ENCODE measurements at regions not wholly inside any gene's neighbourhood (a gene's known extent, or its start where the extent isn't known, plus 50 kb on each side); places are given as distances from the start of the nearest gene placed in this dataset.

DNA sequence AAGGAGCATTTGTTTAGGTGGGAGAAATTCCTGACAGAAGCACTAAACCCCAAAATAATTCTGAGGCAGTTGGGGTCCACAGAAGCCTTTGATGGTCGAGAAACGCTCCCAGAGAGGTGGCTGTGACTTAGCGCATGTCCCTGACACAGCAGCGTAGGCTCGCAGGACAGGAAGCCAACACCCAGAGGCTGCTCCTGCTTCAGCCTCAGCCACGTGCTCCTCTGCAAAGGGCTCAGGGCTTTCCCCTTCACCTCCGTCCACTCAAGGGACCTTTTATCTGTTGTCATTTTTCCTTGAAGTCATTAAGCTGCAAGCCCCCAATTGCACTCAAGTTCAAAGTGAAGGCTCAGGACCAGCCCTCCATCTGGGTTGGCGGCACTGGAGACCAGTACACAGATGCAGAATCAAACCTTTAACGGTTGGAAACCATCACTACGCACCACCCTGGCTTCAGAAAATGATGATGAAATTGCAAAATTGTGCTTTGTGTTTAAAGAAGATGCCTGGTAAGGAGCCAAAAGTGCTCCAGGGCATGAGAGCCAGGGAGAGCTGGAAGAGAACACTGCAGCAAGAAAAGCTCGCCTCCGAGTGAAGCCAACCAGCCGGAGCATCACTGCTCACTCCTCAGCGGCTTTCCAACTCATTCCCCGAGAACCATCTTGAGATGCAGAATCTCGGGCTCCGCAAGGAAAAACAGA is 219.6 kb downstream of the RAP2A start:
- no peak overlapping the region for H3K27ac ChIP-seq (ENCODE audit: low read depth in 2 of 2, low read length in 1 of 2)
- ChIA-PET CTCF (no interaction called here), POLR2A (no interaction called here)
- H3K4me3 ChIP-seq (ENCODE audit: low read depth in 2 of 2, low read length in 1 of 2): no peak overlapping the region
- no peaks in the 10 kb centered on the region for H3K27me3 ChIP-seq (ENCODE audit: insufficient read depth)
- no peaks in the 10 kb centered on the region; a peak in 2 of 4 replicates for H3K4me1 ChIP-seq (ENCODE audit: control insufficient read depth in 1 of 2, insufficient read depth in 2 of 2, low read depth in 1 of 2, low read length in 1 of 2)
- DNase-seq: no peak
- no peak overlapping the region for H3K4me2 ChIP-seq
- TF ChIP-seq NFIC (IDR thresholded peaks at IDR 0.05; ENCODE audit: borderline replicate concordance) (no peak), ELF1 (IDR thresholded peaks at IDR 0.05) (no peak), SIN3A (IDR thresholded peaks at IDR 0.05; ENCODE audit: borderline replicate concordance, low read depth, low read length) (no peak), FOXM1 (IDR thresholded peaks at IDR 0.05; ENCODE audit: low read depth) (no peak), TAF1 (IDR thresholded peaks at IDR 0.05; ENCODE audit: borderline replicate concordance, low read depth, low read length) (no peak), IRF3 (IDR thresholded peaks at IDR 0.05; ENCODE audit: low read depth, low read length) (no peak), FOSL2 (IDR thresholded peaks at IDR 0.05; ENCODE audit: borderline replicate concordance, low read depth) (no peak), GATA2 (CRISPR knock-in tag; IDR thresholded peaks at IDR 0.05) (no peak), TCF12 (IDR thresholded peaks at IDR 0.05) (no peak), EP300 (IDR thresholded peaks at IDR 0.05; ENCODE audit: borderline replicate concordance in 1 of 2, low read depth in 1 of 2, low read length in 1 of 2) (no peak), RXRA (IDR thresholded peaks at IDR 0.05; ENCODE audit: borderline replicate concordance, low read depth) (no peak)
- TF ChIP-seq, protein P1, sequence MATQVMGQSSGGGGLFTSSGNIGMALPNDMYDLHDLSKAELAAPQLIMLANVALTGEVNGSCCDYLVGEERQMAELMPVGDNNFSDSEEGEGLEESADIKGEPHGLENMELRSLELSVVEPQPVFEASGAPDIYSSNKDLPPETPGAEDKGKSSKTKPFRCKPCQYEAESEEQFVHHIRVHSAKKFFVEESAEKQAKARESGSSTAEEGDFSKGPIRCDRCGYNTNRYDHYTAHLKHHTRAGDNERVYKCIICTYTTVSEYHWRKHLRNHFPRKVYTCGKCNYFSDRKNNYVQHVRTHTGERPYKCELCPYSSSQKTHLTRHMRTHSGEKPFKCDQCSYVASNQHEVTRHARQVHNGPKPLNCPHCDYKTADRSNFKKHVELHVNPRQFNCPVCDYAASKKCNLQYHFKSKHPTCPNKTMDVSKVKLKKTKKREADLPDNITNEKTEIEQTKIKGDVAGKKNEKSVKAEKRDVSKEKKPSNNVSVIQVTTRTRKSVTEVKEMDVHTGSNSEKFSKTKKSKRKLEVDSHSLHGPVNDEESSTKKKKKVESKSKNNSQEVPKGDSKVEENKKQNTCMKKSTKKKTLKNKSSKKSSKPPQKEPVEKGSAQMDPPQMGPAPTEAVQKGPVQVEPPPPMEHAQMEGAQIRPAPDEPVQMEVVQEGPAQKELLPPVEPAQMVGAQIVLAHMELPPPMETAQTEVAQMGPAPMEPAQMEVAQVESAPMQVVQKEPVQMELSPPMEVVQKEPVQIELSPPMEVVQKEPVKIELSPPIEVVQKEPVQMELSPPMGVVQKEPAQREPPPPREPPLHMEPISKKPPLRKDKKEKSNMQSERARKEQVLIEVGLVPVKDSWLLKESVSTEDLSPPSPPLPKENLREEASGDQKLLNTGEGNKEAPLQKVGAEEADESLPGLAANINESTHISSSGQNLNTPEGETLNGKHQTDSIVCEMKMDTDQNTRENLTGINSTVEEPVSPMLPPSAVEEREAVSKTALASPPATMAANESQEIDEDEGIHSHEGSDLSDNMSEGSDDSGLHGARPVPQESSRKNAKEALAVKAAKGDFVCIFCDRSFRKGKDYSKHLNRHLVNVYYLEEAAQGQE (IDR thresholded peaks at IDR 0.05; ENCODE audit: low read depth, low read length): no peak
- TF ChIP-seq, protein P2, sequence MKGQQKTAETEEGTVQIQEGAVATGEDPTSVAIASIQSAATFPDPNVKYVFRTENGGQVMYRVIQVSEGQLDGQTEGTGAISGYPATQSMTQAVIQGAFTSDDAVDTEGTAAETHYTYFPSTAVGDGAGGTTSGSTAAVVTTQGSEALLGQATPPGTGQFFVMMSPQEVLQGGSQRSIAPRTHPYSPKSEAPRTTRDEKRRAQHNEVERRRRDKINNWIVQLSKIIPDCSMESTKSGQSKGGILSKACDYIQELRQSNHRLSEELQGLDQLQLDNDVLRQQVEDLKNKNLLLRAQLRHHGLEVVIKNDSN (IDR thresholded peaks at IDR 0.05; ENCODE audit: borderline replicate concordance, low read depth): no peak
- H3K9ac ChIP-seq: no peak overlapping the region
- no peaks in the 10 kb centered on the region for H3K36me3 ChIP-seq (replicated peaks in 1 of 2; ENCODE audit: control insufficient read depth in 1 of 2, insufficient read depth in 2 of 2, low read length in 1 of 2)
- no peak overlapping the region for H2AFZ ChIP-seq (ENCODE audit: low read depth)
- H3K9me2 ChIP-seq: no peaks in the 10 kb centered on the region
- no peaks in the 10 kb centered on the region for H4K20me1 ChIP-seq (ENCODE audit: insufficient read depth)
- H3K79me2 ChIP-seq (ENCODE audit: insufficient read depth): no peaks in the 10 kb centered on the region
- H3K9me3 ChIP-seq: no peaks in the 10 kb centered on the region
- H3F3A ChIP-seq (replicated peaks; ENCODE audit: insufficient read depth): no peaks in the 10 kb centered on the region
- WGBS (ENCODE audit: low lambda C conversion rate): 41% methylated on average over 17 of the region's 17 CpGs
